ENCODE measurements at regions not wholly inside any gene's neighbourhood (a gene's known extent, or its start where the extent isn't known, plus 50 kb on each side); places are given as distances from the start of the nearest gene placed in this dataset.
A peak's percentile ranks its signal among the peaks of the same experiment; 100 is the strongest.

DNA sequence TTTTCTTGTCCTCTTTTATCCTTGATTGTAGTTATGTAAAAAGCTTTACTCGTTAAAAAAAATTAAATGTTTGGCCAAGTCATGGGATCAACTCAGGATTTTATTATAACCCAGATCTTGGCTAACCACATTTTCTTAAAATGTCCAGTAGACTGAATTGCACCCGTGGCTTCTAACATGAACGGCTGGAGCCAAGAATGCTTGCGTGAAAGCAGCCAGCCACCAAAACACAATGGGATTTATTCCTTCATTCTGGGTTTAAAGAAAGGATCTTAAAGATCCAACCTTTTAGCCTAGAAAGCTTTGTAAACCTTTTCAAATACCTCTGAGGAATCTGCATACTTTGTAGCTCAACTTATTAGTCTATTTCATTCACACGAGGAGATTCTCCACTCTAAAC, 404.4 kb downstream of the USP25 start:
- H3K27me3 ChIP-seq (ENCODE audit: control insufficient read depth, insufficient read depth, low read length): no peaks in the 10 kb centered on the region
- no peak for DNase-seq
- H3K36me3 ChIP-seq (replicated peaks; ENCODE audit: control insufficient read depth, insufficient read depth, low read length): no peaks in the 10 kb centered on the region
- no peak overlapping the region for H3K4me3 ChIP-seq (ENCODE audit: insufficient read depth, low read depth, low read length)

- H3K27me3 ChIP-seq (ENCODE audit: control insufficient read depth, insufficient read depth, low read length): no peaks in the 10 kb centered on the region
- no peak for DNase-seq
- H3K36me3 ChIP-seq (replicated peaks; ENCODE audit: control insufficient read depth, insufficient read depth, low read length): no peaks in the 10 kb centered on the region
- H3K4me3 ChIP-seq (ENCODE audit: insufficient read depth, low read depth, low read length): no peak overlapping the region
These were observed 407.3 kb downstream of the USP25 start for GRCh38 chr21:16137106-16137505.

- H3K36me3 ChIP-seq (replicated peaks; ENCODE audit: control insufficient read depth, insufficient read depth, low read length): no peaks in the 10 kb centered on the region
- no peaks in the 10 kb centered on the region for H3K27me3 ChIP-seq (ENCODE audit: control insufficient read depth, insufficient read depth, low read length)
- no peak for DNase-seq
- H3K4me3 ChIP-seq (ENCODE audit: insufficient read depth, low read depth, low read length): no peak overlapping the region
These were observed 415.3 kb downstream of the USP25 start for GRCh38 chr21:16145052-16145451.

DNA sequence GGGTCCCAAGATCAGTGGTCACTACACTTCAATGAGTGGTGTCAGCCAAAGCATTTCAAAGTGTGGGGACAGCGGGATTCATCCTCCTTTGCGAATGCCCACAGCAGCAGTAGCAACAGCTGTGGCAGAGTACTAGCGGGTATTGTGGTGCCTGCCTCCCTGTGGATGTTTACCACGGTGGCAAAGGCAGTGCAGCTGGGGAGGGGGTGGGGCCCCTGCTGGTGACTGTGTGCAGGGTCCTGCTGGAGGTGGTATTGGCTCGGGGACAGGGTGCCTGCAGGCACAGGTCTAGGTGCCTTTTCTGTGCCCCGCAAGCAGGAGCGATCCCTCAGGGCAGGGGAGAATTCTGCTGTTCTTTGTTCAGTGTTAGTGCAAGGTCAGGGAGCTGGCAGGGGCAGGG, 415.7 kb downstream of the USP25 start:
- no peak for DNase-seq

GRCh38 chr21:16154321-16154720, 424.5 kb downstream of the USP25 start:
- no peaks in the 10 kb centered on the region for H3K36me3 ChIP-seq (replicated peaks; ENCODE audit: control insufficient read depth, insufficient read depth, low read length)

More for the DNA sequence above, 415.7 kb downstream of the USP25 start:
- H3K36me3 ChIP-seq (replicated peaks; ENCODE audit: control insufficient read depth, insufficient read depth, low read length): no peaks in the 10 kb centered on the region
- H3K27me3 ChIP-seq (ENCODE audit: control insufficient read depth, insufficient read depth, low read length): no peaks in the 10 kb centered on the region
- no peak overlapping the region for H3K4me3 ChIP-seq (ENCODE audit: insufficient read depth, low read depth, low read length)

GRCh38 chr21:16154951-16155635, 425.3 kb downstream of the USP25 start:
- H3K27me3 ChIP-seq (ENCODE audit: control insufficient read depth, insufficient read depth, low read length): no peaks in the 10 kb centered on the region
- no peak overlapping the region for H3K4me3 ChIP-seq (ENCODE audit: insufficient read depth, low read depth, low read length)
- peak; percentile 27 for DNase-seq
- no peaks in the 10 kb centered on the region for H3K36me3 ChIP-seq (replicated peaks; ENCODE audit: control insufficient read depth, insufficient read depth, low read length)

More at GRCh38 chr21:16154321-16154720, 424.5 kb downstream of the USP25 start:
- DNase-seq: no peak
- Histone ChIP-seq H3K4me3 (ENCODE audit: insufficient read depth, low read depth, low read length) (no peak overlapping the region), H3K27me3 (ENCODE audit: control insufficient read depth, insufficient read depth, low read length) (no peaks in the 10 kb centered on the region)

DNA sequence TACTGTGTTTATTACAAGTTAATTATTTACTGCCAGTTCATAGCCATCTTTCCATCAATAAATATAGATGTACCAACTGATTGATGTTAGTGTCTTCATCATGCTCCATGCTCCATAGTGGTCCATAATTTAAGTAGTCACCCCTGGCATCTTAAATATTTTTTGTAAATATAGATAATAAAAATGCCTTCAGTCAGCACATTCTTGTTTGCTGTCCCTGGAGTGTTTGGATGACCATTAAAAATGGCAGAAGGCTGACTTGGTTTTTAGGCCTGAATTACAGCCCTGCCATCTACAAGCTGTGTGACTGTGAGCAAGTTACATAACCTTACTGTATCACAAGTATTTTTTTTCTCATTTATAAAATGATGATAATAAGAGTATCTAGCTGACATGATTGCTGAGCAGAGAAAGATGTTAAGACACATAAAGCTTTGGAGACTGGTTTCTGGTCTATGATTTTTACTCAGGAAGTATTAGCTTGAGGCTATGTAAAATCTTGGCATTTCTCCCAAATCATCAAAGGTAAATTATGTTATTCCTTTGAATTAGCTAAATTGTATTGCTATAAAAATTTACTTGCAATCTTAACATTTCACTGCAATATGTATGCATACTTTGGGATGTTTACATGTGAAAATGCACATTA, 427.2 kb downstream of the USP25 start:
- H3K36me3 ChIP-seq (replicated peaks; ENCODE audit: control insufficient read depth, insufficient read depth, low read length): no peaks in the 10 kb centered on the region
- no peak overlapping the region for H3K4me3 ChIP-seq (ENCODE audit: insufficient read depth, low read depth, low read length)
- DNase-seq: no peak
- no peaks in the 10 kb centered on the region for H3K27me3 ChIP-seq (ENCODE audit: control insufficient read depth, insufficient read depth, low read length)

GRCh38 chr21:16159213-16159970, 429.6 kb downstream of the USP25 start:
- H3K36me3 ChIP-seq (replicated peaks; ENCODE audit: control insufficient read depth, insufficient read depth, low read length): no peaks in the 10 kb centered on the region
- no peak for DNase-seq
- no peaks in the 10 kb centered on the region for H3K27me3 ChIP-seq (ENCODE audit: control insufficient read depth, insufficient read depth, low read length)
- H3K4me3 ChIP-seq (ENCODE audit: insufficient read depth, low read depth, low read length): no peak overlapping the region

- H3K4me3 ChIP-seq (ENCODE audit: insufficient read depth, low read depth, low read length): no peak overlapping the region
- H3K27me3 ChIP-seq (ENCODE audit: control insufficient read depth, insufficient read depth, low read length): no peaks in the 10 kb centered on the region
- DNase-seq: no peak
- H3K36me3 ChIP-seq (replicated peaks; ENCODE audit: control insufficient read depth, insufficient read depth, low read length): no peaks in the 10 kb centered on the region
These were observed 430.2 kb downstream of the USP25 start for GRCh38 chr21:16159971-16160350.

DNA sequence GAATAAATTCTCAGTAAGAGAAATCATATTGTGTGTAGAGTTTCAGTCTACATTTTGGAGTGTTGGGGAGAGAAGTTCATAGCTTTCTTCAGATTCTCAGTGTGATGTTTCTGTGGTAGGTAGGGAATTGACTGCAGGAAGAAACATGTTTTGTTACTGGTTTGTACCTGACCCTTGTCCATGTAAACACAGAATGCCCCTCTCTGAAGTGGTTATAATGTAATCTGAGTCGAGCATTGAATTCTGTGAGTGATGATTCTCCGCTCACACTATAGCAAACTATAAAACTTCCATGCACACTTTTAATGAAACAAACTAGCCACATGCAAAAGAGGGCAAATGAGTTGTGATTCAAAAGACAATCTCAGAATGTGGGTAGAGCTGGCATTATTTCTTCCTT, 433.2 kb downstream of the USP25 start:
- H3K36me3 ChIP-seq (replicated peaks; ENCODE audit: control insufficient read depth, insufficient read depth, low read length): no peaks in the 10 kb centered on the region
- no peaks in the 10 kb centered on the region for H3K27me3 ChIP-seq (ENCODE audit: control insufficient read depth, insufficient read depth, low read length)
- H3K4me3 ChIP-seq (ENCODE audit: insufficient read depth, low read depth, low read length): no peak overlapping the region
- DNase-seq: no peak

DNA sequence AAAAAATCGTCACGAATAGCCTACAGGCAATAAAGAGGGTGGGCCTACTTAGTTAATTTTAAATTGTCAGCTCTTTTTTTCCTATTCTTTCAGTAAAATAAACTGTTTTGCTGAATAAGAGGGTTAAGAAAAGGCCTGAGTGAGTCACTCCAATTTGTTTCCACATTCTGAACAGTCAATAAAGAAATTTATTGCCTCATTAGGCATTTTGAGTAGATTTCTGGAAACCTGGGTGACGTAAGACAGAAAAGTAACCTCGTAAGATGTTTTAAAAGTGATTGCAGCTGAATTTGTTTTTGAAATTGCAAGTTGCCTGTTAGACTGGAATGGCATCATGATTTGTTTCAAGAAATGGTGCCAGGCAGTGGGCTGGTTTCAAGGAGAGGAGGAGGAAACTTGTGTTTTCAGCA, 439.3 kb downstream of the USP25 start:
- Histone ChIP-seq H3K4me3 (ENCODE audit: insufficient read depth, low read depth, low read length) (no peak overlapping the region), H3K36me3 (replicated peaks; ENCODE audit: control insufficient read depth, insufficient read depth, low read length) (no peaks in the 10 kb centered on the region), H3K27me3 (ENCODE audit: control insufficient read depth, insufficient read depth, low read length) (no peaks in the 10 kb centered on the region)
- DNase-seq: no peak

- Histone ChIP-seq H3K27me3 (ENCODE audit: control insufficient read depth, insufficient read depth, low read length) (no peaks in the 10 kb centered on the region), H3K4me3 (ENCODE audit: insufficient read depth, low read depth, low read length) (no peak overlapping the region), H3K36me3 (replicated peaks; ENCODE audit: control insufficient read depth, insufficient read depth, low read length) (no peaks in the 10 kb centered on the region)
- DNase-seq: no peak
These were observed 440.0 kb downstream of the USP25 start for GRCh38 chr21:16169779-16170178.

DNA sequence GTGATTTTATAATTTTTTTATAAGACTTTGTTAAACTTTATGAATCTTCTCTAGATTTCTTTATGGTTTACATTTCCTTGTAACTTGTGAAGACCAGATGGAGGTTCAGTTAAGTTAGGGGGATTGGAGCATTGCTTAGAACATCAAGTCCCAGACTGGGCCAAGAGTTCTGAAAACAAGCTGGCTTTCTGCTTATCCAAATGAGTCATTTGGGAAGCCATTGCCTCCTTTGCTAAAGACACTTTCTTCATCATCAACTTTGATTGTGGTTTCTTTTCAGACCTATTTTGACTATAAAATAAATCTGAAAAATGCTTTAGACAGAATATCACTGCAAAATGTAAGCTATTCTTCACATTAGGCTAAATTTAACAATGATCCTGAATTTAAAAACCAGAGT, 446.8 kb downstream of the USP25 start:
- Histone ChIP-seq H3K27me3 (ENCODE audit: control insufficient read depth, insufficient read depth, low read length) (no peaks in the 10 kb centered on the region), H3K36me3 (replicated peaks; ENCODE audit: control insufficient read depth, insufficient read depth, low read length) (no peaks in the 10 kb centered on the region), H3K4me3 (ENCODE audit: insufficient read depth, low read depth, low read length) (no peak overlapping the region)
- no peak for DNase-seq

DNA sequence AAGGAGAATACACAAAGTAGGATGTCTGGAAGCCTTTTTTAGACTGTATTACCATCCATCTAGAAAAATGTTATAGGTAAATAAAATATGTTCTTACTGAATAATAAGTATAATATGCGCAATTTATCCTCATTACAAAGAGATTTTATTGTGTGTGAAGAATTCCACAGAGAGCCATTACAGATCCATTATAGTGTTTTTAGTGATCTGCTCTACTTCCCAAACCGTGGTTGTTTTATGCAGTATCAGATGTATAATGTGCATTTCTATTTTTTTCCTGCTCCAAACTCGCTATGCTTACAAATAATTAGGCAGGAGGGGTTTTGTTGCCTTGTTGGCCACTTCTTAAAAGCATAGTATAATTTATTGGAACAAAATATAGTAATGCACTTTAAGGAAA, 447.8 kb downstream of the USP25 start:
- Histone ChIP-seq H3K4me3 (ENCODE audit: insufficient read depth, low read depth, low read length) (no peak overlapping the region), H3K27me3 (ENCODE audit: control insufficient read depth, insufficient read depth, low read length) (no peaks in the 10 kb centered on the region), H3K36me3 (replicated peaks; ENCODE audit: control insufficient read depth, insufficient read depth, low read length) (no peaks in the 10 kb centered on the region)
- no peak for DNase-seq

GRCh38 chr21:16179773-16180172, 450.0 kb downstream of the USP25 start:
- no peak overlapping the region for H3K4me3 ChIP-seq (ENCODE audit: insufficient read depth, low read depth, low read length)
- no peaks in the 10 kb centered on the region for H3K27me3 ChIP-seq (ENCODE audit: control insufficient read depth, insufficient read depth, low read length)
- H3K36me3 ChIP-seq (replicated peaks; ENCODE audit: control insufficient read depth, insufficient read depth, low read length): no peaks in the 10 kb centered on the region
- no peak for DNase-seq

Data from H7 (cell line).